K562 (cell line): ENCODE measurements at regions not wholly inside any gene's neighbourhood (a gene's known extent, or its start where the extent isn't known, plus 50 kb on each side); places are given as distances from the start of the nearest gene placed in this dataset.

Source experiments
- CBX3 ChIP-seq, 2 experiments: IDR thresholded peaks; 1 replicate in 1 of 2; 2 replicates in 1 of 2; pipeline ENCODE4 v1.6.1; 2012; ENCODE audit warnings: inconsistent platforms in 2 of 2, low read length in 2 of 2, borderline replicate concordance in 1 of 2, control low read depth in 1 of 2
- ELF2 ChIP-seq: fragments of 250-450 bp; sonication (Bioruptor Pico); IDR thresholded peaks from 2 replicates; pipeline ENCODE4 v1.5.0; 2021; ENCODE audit warnings: mild to moderate bottlenecking
- FOXA3 ChIP-seq, 2 experiments: fragments of 450-650 bp in 1 of 2; sonication (generic) in 1 of 2; formaldehyde crosslinking; IDR thresholded peaks in 1 of 2; conservative IDR thresholded peaks in 1 of 2; 2 replicates each; pipeline versions ENCODE4 v1.4.0 to v1.8.0; 2020 to 2022; ENCODE audit warnings: mild to moderate bottlenecking in 2 of 2, missing genetic modification reagents in 1 of 2
- NR2F6 ChIP-seq: fragments of 450-650 bp; formaldehyde crosslinking; IDR thresholded peaks from 2 replicates; pipeline ENCODE4 v1.4.0; 2020; ENCODE audit warnings: mild to moderate bottlenecking
- PHB2 ChIP-seq: fragments of 450-650 bp; IDR thresholded peaks from 2 replicates; pipeline ENCODE4 v1.6.1; 2017; ENCODE audit warnings: low read depth
- RBM17 ChIP-seq: fragments of 200-400 bp; formaldehyde crosslinking; IDR thresholded peaks from 2 replicates; pipeline ENCODE4 v1.6.1; 2017; ENCODE audit warnings: low read depth, mild to moderate bottlenecking, low read length, borderline replicate concordance
- ZC3H8 ChIP-seq: fragments of 450-650 bp; IDR thresholded peaks from 2 replicates; pipeline ENCODE4 v1.6.1; 2017
- ZNF184 ChIP-seq: sonication (generic); formaldehyde crosslinking; IDR thresholded peaks from 2 replicates; pipeline ENCODE4 v1.5.0; 2020; ENCODE audit warnings: missing genetic modification reagents
- TF ChIP-seq, protein P1 (sequence below), 3 experiments: fragments of 200-800 bp in 1 of 3; fragments of 250-450 bp in 1 of 3; fragments of 450-650 bp in 1 of 3; sonication (Bioruptor Pico) in 1 of 3; sonication (Bioruptor generic) in 1 of 3; formaldehyde crosslinking in 1 of 3; IDR thresholded peaks; 2 replicates each; pipeline versions ENCODE4 v1.6.1 to v1.8.0; 2016 to 2022; ENCODE audit warnings: mild to moderate bottlenecking in 2 of 3, missing genetic modification characterization in 2 of 3, missing compliant biosample characterization in 1 of 3, moderate library complexity in 1 of 3
- TF ChIP-seq, protein P2 (sequence below): fragments of 450-650 bp; formaldehyde crosslinking; IDR thresholded peaks from 2 replicates; pipeline ENCODE4 v1.4.0; 2022; ENCODE audit warnings: missing genetic modification characterization

DNA sequence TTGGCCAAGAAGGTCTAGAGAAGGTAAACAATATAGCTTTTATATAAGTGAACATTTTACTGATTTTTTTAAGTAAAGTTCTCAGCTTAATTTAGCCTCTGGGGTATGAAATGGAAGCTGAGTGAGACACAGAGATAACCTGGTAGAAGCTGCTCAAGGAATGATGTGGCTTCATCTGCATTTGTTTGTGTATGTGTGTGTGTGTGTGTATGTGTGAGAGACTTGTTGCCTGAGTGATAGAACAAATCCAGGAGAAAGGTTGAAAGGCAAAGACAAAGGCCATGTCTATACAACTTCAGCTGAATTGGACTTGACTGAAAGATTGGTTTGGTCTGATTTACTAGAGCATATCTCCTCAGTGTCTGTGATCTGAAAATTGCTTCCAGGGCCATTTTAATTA, 63.6 kb downstream of the PCDH7 start (continued):
- TF ChIP-seq, protein P1, sequence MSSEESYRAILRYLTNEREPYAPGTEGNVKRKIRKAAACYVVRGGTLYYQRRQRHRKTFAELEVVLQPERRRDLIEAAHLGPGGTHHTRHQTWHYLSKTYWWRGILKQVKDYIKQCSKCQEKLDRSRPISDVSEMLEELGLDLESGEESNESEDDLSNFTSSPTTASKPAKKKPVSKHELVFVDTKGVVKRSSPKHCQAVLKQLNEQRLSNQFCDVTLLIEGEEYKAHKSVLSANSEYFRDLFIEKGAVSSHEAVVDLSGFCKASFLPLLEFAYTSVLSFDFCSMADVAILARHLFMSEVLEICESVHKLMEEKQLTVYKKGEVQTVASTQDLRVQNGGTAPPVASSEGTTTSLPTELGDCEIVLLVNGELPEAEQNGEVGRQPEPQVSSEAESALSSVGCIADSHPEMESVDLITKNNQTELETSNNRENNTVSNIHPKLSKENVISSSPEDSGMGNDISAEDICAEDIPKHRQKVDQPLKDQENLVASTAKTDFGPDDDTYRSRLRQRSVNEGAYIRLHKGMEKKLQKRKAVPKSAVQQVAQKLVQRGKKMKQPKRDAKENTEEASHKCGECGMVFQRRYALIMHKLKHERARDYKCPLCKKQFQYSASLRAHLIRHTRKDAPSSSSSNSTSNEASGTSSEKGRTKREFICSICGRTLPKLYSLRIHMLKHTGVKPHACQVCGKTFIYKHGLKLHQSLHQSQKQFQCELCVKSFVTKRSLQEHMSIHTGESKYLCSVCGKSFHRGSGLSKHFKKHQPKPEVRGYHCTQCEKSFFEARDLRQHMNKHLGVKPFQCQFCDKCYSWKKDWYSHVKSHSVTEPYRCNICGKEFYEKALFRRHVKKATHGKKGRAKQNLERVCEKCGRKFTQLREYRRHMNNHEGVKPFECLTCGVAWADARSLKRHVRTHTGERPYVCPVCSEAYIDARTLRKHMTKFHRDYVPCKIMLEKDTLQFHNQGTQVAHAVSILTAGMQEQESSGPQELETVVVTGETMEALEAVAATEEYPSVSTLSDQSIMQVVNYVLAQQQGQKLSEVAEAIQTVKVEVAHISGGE (CRISPR knock-in tag; IDR thresholded peaks at IDR 0.05) = no peak
- TF ChIP-seq ELF2 = no peak
- TF ChIP-seq RBM17 = no peak
- TF ChIP-seq PHB2 = no peak
- no peak for TF ChIP-seq ZC3H8
- TF ChIP-seq, protein P2, sequence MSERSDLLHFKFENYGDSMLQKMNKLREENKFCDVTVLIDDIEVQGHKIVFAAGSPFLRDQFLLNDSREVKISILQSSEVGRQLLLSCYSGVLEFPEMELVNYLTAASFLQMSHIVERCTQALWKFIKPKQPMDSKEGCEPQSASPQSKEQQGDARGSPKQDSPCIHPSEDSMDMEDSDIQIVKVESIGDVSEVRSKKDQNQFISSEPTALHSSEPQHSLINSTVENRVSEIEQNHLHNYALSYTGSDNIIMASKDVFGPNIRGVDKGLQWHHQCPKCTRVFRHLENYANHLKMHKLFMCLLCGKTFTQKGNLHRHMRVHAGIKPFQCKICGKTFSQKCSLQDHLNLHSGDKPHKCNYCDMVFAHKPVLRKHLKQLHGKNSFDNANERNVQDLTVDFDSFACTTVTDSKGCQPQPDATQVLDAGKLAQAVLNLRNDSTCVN (CRISPR knock-in tag) = no peak
- TF ChIP-seq CBX3 (IDR thresholded peaks at IDR 0.05; ENCODE audit: borderline replicate concordance in 1 of 2, low read length in 2 of 2) = no peak
- no peak for TF ChIP-seq ZNF184
- TF ChIP-seq FOXA3 (CRISPR knock-in tag; conservative IDR thresholded peaks at IDR 0.05 in 1 of 2, IDR thresholded peaks at IDR 0.05 in 1 of 2) = no peak
- no peak for TF ChIP-seq NR2F6
- TF ChIP-seq, all 486 proteins: peak for 0
